ENCODE measurements at regions not wholly inside any gene's neighbourhood (a gene's known extent, or its start where the extent isn't known, plus 50 kb on each side); places are given as distances from the start of the nearest gene placed in this dataset.

GRCh38 chr5:2674456-2674855 is 77.0 kb downstream of the IRX2 start:
- no peak for ATAC-seq (ENCODE audit: low read depth)
- H3K27me3 Mint-ChIP-seq: no peaks in the 10 kb centered on the region
- DNase-seq (ENCODE audit: low spot score in 2 of 2): no peak
- H3K4me1 Mint-ChIP-seq: no peaks in the 10 kb centered on the region
- H3K36me3 Mint-ChIP-seq: no peaks in the 10 kb centered on the region
- H3K4me3 Mint-ChIP-seq: no peak overlapping the region
- no peaks in the 10 kb centered on the region for H3K9me3 Mint-ChIP-seq
- no peak overlapping the region for H3K27ac Mint-ChIP-seq

DNA sequence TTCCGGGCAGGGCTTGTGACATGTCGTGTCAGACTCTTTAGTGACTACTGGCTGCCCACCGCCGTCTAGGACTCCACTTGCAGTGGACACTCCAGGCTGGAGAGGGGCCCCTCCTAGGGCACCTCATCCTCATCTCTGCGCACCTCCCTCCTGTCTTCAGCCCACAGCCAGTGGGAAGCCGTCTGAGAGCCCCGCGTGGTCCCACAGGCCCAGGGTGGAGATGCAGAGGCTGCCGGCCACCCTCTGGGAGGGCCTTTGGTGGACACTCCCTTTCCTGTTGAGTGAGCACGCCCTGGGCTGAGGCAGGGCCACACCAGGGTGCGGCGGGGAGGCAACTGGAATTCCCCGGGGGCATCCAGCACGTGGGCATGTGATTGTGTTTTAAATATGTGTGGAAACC is 80.5 kb downstream of the IRX2 start:
- Mint-ChIP-seq H3K27ac (no peak overlapping the region), H3K9me3 (no peaks in the 10 kb centered on the region), H3K27me3 (no peaks in the 10 kb centered on the region), H3K36me3 (no peaks in the 10 kb centered on the region), H3K4me3 (no peak overlapping the region), H3K4me1 (no peaks in the 10 kb centered on the region)
- no peak for ATAC-seq (ENCODE audit: low read depth)
- DNase-seq (ENCODE audit: low spot score in 2 of 2): no peak

GRCh38 chr5:2669913-2670312 is 81.6 kb downstream of the IRX2 start:
- H3K9me3 Mint-ChIP-seq: no peaks in the 10 kb centered on the region
- no peaks in the 10 kb centered on the region for H3K4me1 Mint-ChIP-seq
- no peaks in the 10 kb centered on the region for H3K36me3 Mint-ChIP-seq
- ATAC-seq (ENCODE audit: low read depth) (no peak), DNase-seq (ENCODE audit: low spot score in 2 of 2) (no peak)
- no peak overlapping the region for H3K27ac Mint-ChIP-seq
- no peaks in the 10 kb centered on the region for H3K27me3 Mint-ChIP-seq
- H3K4me3 Mint-ChIP-seq: no peak overlapping the region

DNA sequence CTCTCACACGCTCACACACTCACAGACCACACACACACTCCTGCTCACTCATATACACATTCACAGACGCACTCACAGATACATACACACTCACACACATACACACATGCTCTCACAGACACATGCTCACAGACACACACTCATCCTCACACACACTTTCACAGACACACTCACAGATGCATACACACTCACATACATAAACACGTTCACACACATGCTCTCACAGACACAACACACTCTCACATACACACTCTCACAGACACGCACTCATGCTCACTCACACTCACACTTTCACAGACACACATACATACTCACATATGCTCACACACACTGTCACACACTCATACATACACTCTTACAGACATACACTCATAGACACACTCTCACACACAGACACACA is 82.2 kb downstream of the IRX2 start:
- Mint-ChIP-seq H3K36me3 (no peaks in the 10 kb centered on the region), H3K27me3 (no peaks in the 10 kb centered on the region), H3K9me3 (no peaks in the 10 kb centered on the region), H3K4me3 (no peak overlapping the region), H3K4me1 (no peaks in the 10 kb centered on the region), H3K27ac (no peak overlapping the region)
- ATAC-seq (ENCODE audit: low read depth) (no peak), DNase-seq (ENCODE audit: low spot score in 2 of 2) (no peak)

GRCh38 chr5:2666081-2666480 is 85.4 kb downstream of the IRX2 start:
- no peak overlapping the region for H3K4me3 Mint-ChIP-seq
- no peaks in the 10 kb centered on the region for H3K4me1 Mint-ChIP-seq
- H3K27ac Mint-ChIP-seq: no peak overlapping the region
- no peaks in the 10 kb centered on the region for H3K9me3 Mint-ChIP-seq
- no peaks in the 10 kb centered on the region for H3K27me3 Mint-ChIP-seq
- no peak for ATAC-seq (ENCODE audit: low read depth)
- no peak for DNase-seq (ENCODE audit: low spot score in 2 of 2)
- H3K36me3 Mint-ChIP-seq: no peaks in the 10 kb centered on the region

DNA sequence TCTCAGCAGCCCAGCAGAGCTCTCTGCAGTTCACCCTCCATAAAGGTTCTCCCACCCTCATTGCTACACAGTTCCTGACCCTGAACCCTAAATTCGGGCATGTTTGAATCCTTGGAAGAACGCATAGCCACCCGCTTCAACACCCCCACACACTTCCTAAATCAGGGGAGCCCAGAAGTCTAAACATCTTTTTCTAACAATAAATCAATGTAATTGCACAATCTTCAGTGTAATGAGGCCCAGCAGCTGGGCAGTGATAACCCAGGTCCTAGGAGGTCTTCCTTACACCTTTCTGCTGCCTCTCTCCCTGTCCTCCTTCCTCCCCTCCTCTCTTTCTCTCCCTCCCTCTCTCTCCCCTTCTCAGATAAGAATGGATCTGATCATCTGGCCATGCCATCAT is 88.0 kb downstream of the IRX2 start:
- H3K27ac Mint-ChIP-seq: no peak overlapping the region
- no peaks in the 10 kb centered on the region for H3K4me1 Mint-ChIP-seq
- no peak overlapping the region for H3K4me3 Mint-ChIP-seq
- DNase-seq (ENCODE audit: low spot score in 2 of 2): no peak
- H3K36me3 Mint-ChIP-seq: no peaks in the 10 kb centered on the region
- peaks cover 2% of the 10 kb centered on the region for H3K9me3 Mint-ChIP-seq
- ATAC-seq (ENCODE audit: low read depth): no peak
- no peaks in the 10 kb centered on the region for H3K27me3 Mint-ChIP-seq

- no peak overlapping the region for H3K27ac Mint-ChIP-seq
- no peaks in the 10 kb centered on the region for H3K4me1 Mint-ChIP-seq
- no peak for DNase-seq (ENCODE audit: low spot score in 2 of 2)
- no peaks in the 10 kb centered on the region for H3K27me3 Mint-ChIP-seq
- ATAC-seq (ENCODE audit: low read depth): no peak
- no peaks in the 10 kb centered on the region for H3K36me3 Mint-ChIP-seq
- peaks cover 3% of the 10 kb centered on the region for H3K9me3 Mint-ChIP-seq
- no peak overlapping the region for H3K4me3 Mint-ChIP-seq
Observed at GRCh38 chr5:2660315-2660714, 91.2 kb downstream of the IRX2 start.

DNA sequence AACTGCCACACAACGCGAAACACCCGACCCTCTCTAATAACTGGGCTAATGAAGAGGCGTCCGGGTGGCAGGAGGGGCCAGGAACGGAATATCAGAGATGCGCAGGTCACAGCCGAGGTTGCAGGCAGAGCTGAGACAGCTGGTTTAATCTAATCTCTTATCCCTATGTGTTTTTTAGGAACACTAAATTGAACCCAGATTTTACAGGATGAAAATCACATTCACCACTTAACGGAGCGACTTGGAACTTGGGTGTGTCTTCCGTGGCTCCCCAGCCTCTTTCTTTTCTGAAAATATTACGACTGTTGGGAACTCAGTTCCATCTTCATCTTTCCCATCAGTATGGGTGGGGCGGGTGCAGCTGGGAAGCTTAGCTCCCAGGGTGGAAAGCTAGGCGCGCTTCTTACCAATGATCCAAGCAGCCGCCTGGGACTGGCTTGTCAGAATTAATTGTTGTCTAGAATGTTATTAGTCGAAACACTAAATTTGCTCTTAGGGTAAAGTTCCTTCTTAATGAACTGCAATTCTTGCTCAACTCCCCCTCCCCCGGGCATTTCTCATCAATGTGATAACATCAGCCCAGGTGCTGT is 92.5 kb downstream of the IRX2 start:
- H3K4me1 Mint-ChIP-seq: no peaks in the 10 kb centered on the region
- no peak overlapping the region for H3K4me3 Mint-ChIP-seq
- H3K36me3 Mint-ChIP-seq: no peaks in the 10 kb centered on the region
- peaks cover 3% of the 10 kb centered on the region for H3K9me3 Mint-ChIP-seq
- H3K27ac Mint-ChIP-seq: no peak overlapping the region
- H3K27me3 Mint-ChIP-seq: no peaks in the 10 kb centered on the region
- ATAC-seq (ENCODE audit: low read depth) (no peak), DNase-seq (ENCODE audit: low spot score in 2 of 2) (no peak)

DNA sequence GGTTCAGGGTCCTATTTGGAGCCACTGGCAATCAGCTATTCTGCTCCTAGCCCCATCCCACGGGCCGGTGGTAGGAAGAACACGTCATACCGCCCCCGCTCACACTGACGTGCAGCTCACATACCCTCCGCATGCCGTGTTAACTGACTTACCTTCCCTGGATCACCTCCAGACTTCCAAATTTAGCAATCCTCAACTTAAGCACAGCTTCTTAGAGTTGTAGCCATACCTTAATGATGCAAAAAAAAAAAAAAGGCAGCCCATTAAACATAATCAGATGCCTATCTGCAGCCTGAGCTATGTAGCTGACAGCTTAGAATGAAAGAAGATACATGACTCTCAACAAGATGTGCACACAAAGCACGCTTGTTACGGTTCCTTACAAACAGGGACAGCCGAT is 93.0 kb downstream of the IRX2 start:
- Mint-ChIP-seq H3K4me1 (no peaks in the 10 kb centered on the region), H3K27ac (no peak overlapping the region), H3K27me3 (no peaks in the 10 kb centered on the region), H3K4me3 (no peak overlapping the region), H3K36me3 (no peaks in the 10 kb centered on the region), H3K9me3 (peaks cover 3% of the 10 kb centered on the region)
- ATAC-seq (ENCODE audit: low read depth): no peak
- no peak for DNase-seq (ENCODE audit: low spot score in 2 of 2)

GRCh38 chr5:2657151-2657550 is 94.3 kb downstream of the IRX2 start:
- Mint-ChIP-seq H3K27me3 (no peaks in the 10 kb centered on the region), H3K4me3 (no peak overlapping the region), H3K4me1 (no peaks in the 10 kb centered on the region), H3K9me3 (peaks cover 3% of the 10 kb centered on the region), H3K27ac (no peak overlapping the region), H3K36me3 (no peaks in the 10 kb centered on the region)
- no peak for DNase-seq (ENCODE audit: low spot score in 2 of 2)
- ATAC-seq (ENCODE audit: low read depth): no peak

GRCh38 chr5:2656206-2656605 is 95.3 kb downstream of the IRX2 start:
- Mint-ChIP-seq H3K36me3 (no peaks in the 10 kb centered on the region), H3K4me3 (no peak overlapping the region), H3K27ac (no peak overlapping the region), H3K9me3 (peaks cover 3% of the 10 kb centered on the region), H3K27me3 (no peaks in the 10 kb centered on the region), H3K4me1 (no peaks in the 10 kb centered on the region)
- DNase-seq (ENCODE audit: low spot score in 2 of 2) (no peak), ATAC-seq (ENCODE audit: low read depth) (no peak)

- peaks cover 6% of the 10 kb centered on the region for H3K9me3 Mint-ChIP-seq
- H3K4me3 Mint-ChIP-seq: no peak overlapping the region
- no peaks in the 10 kb centered on the region for H3K4me1 Mint-ChIP-seq
- no peaks in the 10 kb centered on the region for H3K27me3 Mint-ChIP-seq
- ATAC-seq (ENCODE audit: low read depth) (no peak), DNase-seq (ENCODE audit: low spot score in 2 of 2) (no peak)
- H3K36me3 Mint-ChIP-seq: no peaks in the 10 kb centered on the region
- no peak overlapping the region for H3K27ac Mint-ChIP-seq
Observed at GRCh38 chr5:2653991-2654390, 97.5 kb downstream of the IRX2 start.

DNA sequence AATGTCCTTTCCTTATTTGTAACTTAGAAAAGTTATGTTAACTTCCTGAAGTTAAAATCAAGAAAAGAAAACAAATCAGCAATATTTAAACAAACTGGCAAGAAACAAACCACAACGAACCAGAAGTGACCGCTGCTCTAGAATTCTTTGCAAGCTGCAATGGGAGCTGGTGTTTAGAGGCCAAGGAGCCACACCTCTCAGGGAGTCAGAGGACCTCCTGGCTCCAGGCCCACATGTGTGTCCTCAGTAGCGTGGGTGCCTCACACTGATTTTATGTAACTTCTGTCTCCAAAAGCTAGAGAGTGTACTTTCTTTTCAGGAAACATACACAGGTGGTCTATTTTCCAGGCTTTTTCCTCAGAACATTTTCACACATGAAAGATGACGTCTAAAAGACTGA is 100.4 kb downstream of the IRX2 start:
- Mint-ChIP-seq H3K36me3 (no peaks in the 10 kb centered on the region), H3K27ac (no peak overlapping the region), H3K4me3 (no peak overlapping the region), H3K27me3 (no peaks in the 10 kb centered on the region), H3K4me1 (no peaks in the 10 kb centered on the region), H3K9me3 (peaks cover 4% of the 10 kb centered on the region)
- no peak for DNase-seq (ENCODE audit: low spot score in 2 of 2)
- ATAC-seq (ENCODE audit: low read depth): no peak

- Mint-ChIP-seq H3K27me3 (no peaks in the 10 kb centered on the region), H3K9me3 (no peaks in the 10 kb centered on the region), H3K4me1 (no peaks in the 10 kb centered on the region), H3K4me3 (no peak overlapping the region), H3K36me3 (no peaks in the 10 kb centered on the region), H3K27ac (no peak overlapping the region)
- ATAC-seq (ENCODE audit: low read depth): no peak
- DNase-seq (ENCODE audit: low spot score in 2 of 2): no peak
Observed at GRCh38 chr5:2642684-2643345, 108.7 kb downstream of the IRX2 start.

GRCh38 chr5:2640717-2641116 is 110.8 kb downstream of the IRX2 start:
- Mint-ChIP-seq H3K36me3 (no peaks in the 10 kb centered on the region), H3K27me3 (no peaks in the 10 kb centered on the region), H3K4me1 (no peaks in the 10 kb centered on the region), H3K27ac (no peak overlapping the region), H3K4me3 (no peak overlapping the region), H3K9me3 (no peaks in the 10 kb centered on the region)
- ATAC-seq (ENCODE audit: low read depth) (no peak), DNase-seq (ENCODE audit: low spot score in 2 of 2) (no peak)

All from memory B cell (primary cell).